Keratinocyte (primary cell): ENCODE measurements at regions not wholly inside any gene's neighbourhood (a gene's known extent, or its start where the extent isn't known, plus 50 kb on each side); places are given as distances from the start of the nearest gene placed in this dataset.

Experiments used
- DNase-seq: peaks from one replicate; pipeline ENCODE4 v3.0.0-alpha.2; 2011; ENCODE audit warnings: low read depth, missing footprints, low spot score
- FAIRE-seq: peaks from 2 replicates; lab custom pipeline; 2011; peaks lifted over from hg19 to GRCh38; lab: Jason Lieb, UNC
- H2AFZ ChIP-seq: 2 replicates; pipeline ENCODE4 v1.6.0; 2012; ENCODE audit warnings: low read length, control low read depth, inconsistent platforms; ENCODE audit not compliant: control insufficient read depth
- H3K27ac ChIP-seq: 2 replicates; pipeline ENCODE4 v1.5.1; 2011; ENCODE audit warnings: low read length; ENCODE audit not compliant: control insufficient read depth, insufficient read depth
- H3K27me3 ChIP-seq: 3 replicates; pipeline ENCODE4 v1.6.0; 2011; ENCODE audit warnings: low read length; ENCODE audit not compliant: control insufficient read depth, insufficient read depth; ENCODE audit errors: extremely low read depth
- H3K36me3 ChIP-seq, 2 experiments: 2 replicates in 1 of 2; 3 replicates in 1 of 2; pipeline ENCODE4 v1.5.1; 2011; ENCODE audit warnings: low read length in 2 of 2, mild to moderate bottlenecking in 1 of 2; ENCODE audit not compliant: control insufficient read depth in 2 of 2, insufficient read depth in 2 of 2; ENCODE audit errors: extremely low read depth in 1 of 2
- H3K4me1 ChIP-seq: 3 replicates; pipeline ENCODE4 v1.5.1; 2011; ENCODE audit warnings: low read length; ENCODE audit not compliant: control insufficient read depth, insufficient read depth; ENCODE audit errors: extremely low read depth
- H3K4me2 ChIP-seq: 3 replicates; pipeline ENCODE4 v1.6.0; 2011; ENCODE audit warnings: low read depth, low read length; ENCODE audit not compliant: control insufficient read depth, insufficient read depth; ENCODE audit errors: extremely low read depth
- H3K4me3 ChIP-seq, 3 experiments: fragments of 200-600 bp in 1 of 3; sonication (generic) in 1 of 3; 2 replicates in 2 of 3; 3 replicates in 1 of 3; pipeline ENCODE4 v1.5.1; 2011 to 2016; ENCODE audit warnings: low read length in 3 of 3, mild to moderate bottlenecking in 3 of 3, control low read depth in 2 of 3, inconsistent platforms in 1 of 3, low read depth in 1 of 3, mixed read lengths in 1 of 3, mixed run types in 1 of 3, moderate library complexity in 1 of 3; ENCODE audit not compliant: control insufficient read depth in 2 of 3, insufficient read depth in 2 of 3; ENCODE audit errors: extremely low read depth in 1 of 3
- H3K79me2 ChIP-seq: 2 replicates; pipeline ENCODE4 v1.6.0; 2012; ENCODE audit warnings: low read length; ENCODE audit not compliant: control insufficient read depth, insufficient read depth
- H3K9ac ChIP-seq: 3 replicates; pipeline ENCODE4 v1.6.0; 2011; ENCODE audit warnings: low read length; ENCODE audit not compliant: control insufficient read depth, insufficient read depth; ENCODE audit errors: extremely low read depth
- H3K9me1 ChIP-seq: 3 replicates; pipeline ENCODE4 v1.6.0; 2011; ENCODE audit warnings: low read length; ENCODE audit not compliant: control insufficient read depth, insufficient read depth; ENCODE audit errors: extremely low read depth
- H3K9me3 ChIP-seq: 2 replicates; pipeline ENCODE4 v1.5.1; 2012; ENCODE audit warnings: low read depth, low read length; ENCODE audit not compliant: control insufficient read depth
- H4K20me1 ChIP-seq: 3 replicates; pipeline ENCODE4 v1.6.0; 2011; ENCODE audit warnings: low read length; ENCODE audit not compliant: control insufficient read depth, insufficient read depth; ENCODE audit errors: extremely low read depth
- CTCF ChIP-seq, 3 experiments: IDR thresholded peaks in 1 of 3; conservative IDR thresholded peaks in 1 of 3; optimal IDR thresholded peaks in 1 of 3; 2 replicates in 2 of 3; 3 replicates in 1 of 3; pipeline versions ENCODE3 to v1.5.1; 2011; ENCODE audit warnings: low read length in 3 of 3, mild to moderate bottlenecking in 3 of 3, moderate library complexity in 2 of 3, control low read depth in 1 of 3, inconsistent platforms in 1 of 3; ENCODE audit not compliant: insufficient read depth in 2 of 3; ENCODE audit errors: extremely low read depth in 1 of 3
- EZH2 ChIP-seq: IDR thresholded peaks from one replicate; pipeline ENCODE4 v1.6.1; 2012; ENCODE audit warnings: inconsistent platforms, mild to moderate bottlenecking, low read length, moderate library complexity
- dilution Hi-C: fragments of 300-500 bp; cut with MboI; formaldehyde crosslinking; loops from one replicate; pipeline ENCODE4 v1.7.0; 2020; ENCODE audit warnings: low sequenced_read_pairs; ENCODE audit not compliant: extremely low pct_ligation_motif_present

GRCh38 chr6:170072246-170072645 lies 218.6 kb downstream of the DLL1 start:
- H4K20me1 ChIP-seq = no peaks in the 10 kb centered on the region
- H3K9me1 ChIP-seq = no peaks in the 10 kb centered on the region
- H3K4me2 ChIP-seq = no peak overlapping the region
- FAIRE-seq = no peak
- H3K27me3 ChIP-seq = no peaks in the 10 kb centered on the region
- H3K4me1 ChIP-seq = no peaks in the 10 kb centered on the region
- dilution Hi-C loops = no loop called here
- no peaks in the 10 kb centered on the region for H3K36me3 ChIP-seq
- H2AFZ ChIP-seq = no peak overlapping the region
- DNase-seq = no peak
- H3K9me3 ChIP-seq = no peaks in the 10 kb centered on the region
- TF ChIP-seq CTCF (optimal IDR thresholded peaks at IDR 0.05 in 1 of 3, IDR thresholded peaks at IDR 0.05 in 1 of 3, conservative IDR thresholded peaks at IDR 0.05 in 1 of 3; ENCODE audit: extremely low read depth in 1 of 3, insufficient read depth in 2 of 3, low read length in 3 of 3) (no peak), EZH2 (no peak)
- no peaks in the 10 kb centered on the region for H3K79me2 ChIP-seq
- H3K4me3 ChIP-seq = no peak overlapping the region
- no peak overlapping the region for H3K27ac ChIP-seq
- H3K9ac ChIP-seq = no peak overlapping the region

- Histone ChIP-seq H3K4me2 (no peak overlapping the region), H2AFZ (no peak overlapping the region), H3K27ac (no peak overlapping the region), H4K20me1 (no peaks in the 10 kb centered on the region), H3K9me1 (no peaks in the 10 kb centered on the region), H3K9ac (no peak overlapping the region), H3K4me3 (no peak overlapping the region), H3K27me3 (no peaks in the 10 kb centered on the region), H3K79me2 (no peaks in the 10 kb centered on the region), H3K4me1 (no peaks in the 10 kb centered on the region), H3K9me3 (no peaks in the 10 kb centered on the region), H3K36me3 (no peaks in the 10 kb centered on the region)
- no peak for TF ChIP-seq CTCF (optimal IDR thresholded peaks at IDR 0.05 in 1 of 3, IDR thresholded peaks at IDR 0.05 in 1 of 3, conservative IDR thresholded peaks at IDR 0.05 in 1 of 3; ENCODE audit: extremely low read depth in 1 of 3, insufficient read depth in 2 of 3, low read length in 3 of 3)
- TF ChIP-seq EZH2 = no peak
- dilution Hi-C loops = no loop called here
- DNase-seq (no peak), FAIRE-seq (no peak)
These were observed 221.3 kb downstream of the DLL1 start for GRCh38 chr6:170069611-170070010.
